T-helper 2 cell treated with Interferon-gamma antibody and Interleukin-4, amounts not matched to agents 5 μg/mL and 100 μg/mL, for 36 hours (primary cell): ENCODE measurements at regions not wholly inside any gene's neighbourhood (a gene's known extent, or its start where the extent isn't known, plus 50 kb on each side); places are given as distances from the start of the nearest gene placed in this dataset.

ENCODE experiments used
- DNase-seq: peaks from one replicate; pipeline ENCODE4 v3.0.0; 2021; ENCODE audit warnings: low spot score
- H3K27ac Mint-ChIP-seq: one replicate; pipeline ENCODE4 v1.8.0; 2021; ENCODE audit warnings: mild to moderate bottlenecking, mixed read lengths
- H3K27me3 Mint-ChIP-seq: one replicate; pipeline ENCODE4 v1.8.0; 2021; ENCODE audit warnings: low read depth, mixed read lengths
- H3K36me3 Mint-ChIP-seq: one replicate; pipeline ENCODE4 v1.8.0; 2021; ENCODE audit warnings: low read depth, mixed read lengths
- H3K4me1 Mint-ChIP-seq: one replicate; pipeline ENCODE4 v1.8.0; 2021; ENCODE audit warnings: low read depth, mixed read lengths
- H3K4me3 Mint-ChIP-seq: one replicate; pipeline ENCODE4 v1.8.0; 2022; ENCODE audit warnings: mild to moderate bottlenecking, moderate library complexity, mixed read lengths
- H3K9me3 Mint-ChIP-seq: one replicate; pipeline ENCODE4 v1.8.0; 2021; ENCODE audit warnings: mixed read lengths

GRCh38 chr3:164612751-164613150 is 465.5 kb downstream of the SI start:
- H3K4me1 Mint-ChIP-seq, result no peaks in the 10 kb centered on the region
- no peaks in the 10 kb centered on the region for H3K27me3 Mint-ChIP-seq
- DNase-seq, result no peak
- peaks cover 9% of the 10 kb centered on the region for H3K9me3 Mint-ChIP-seq
- H3K4me3 Mint-ChIP-seq, result no peak overlapping the region
- H3K27ac Mint-ChIP-seq, result no peak overlapping the region
- H3K36me3 Mint-ChIP-seq, result no peaks in the 10 kb centered on the region

- Mint-ChIP-seq H3K27ac (no peak overlapping the region), H3K4me1 (no peaks in the 10 kb centered on the region), H3K27me3 (no peaks in the 10 kb centered on the region), H3K36me3 (no peaks in the 10 kb centered on the region), H3K4me3 (no peak overlapping the region), H3K9me3 (peaks cover 17% of the 10 kb centered on the region)
- no peak for DNase-seq
Measured at GRCh38 chr3:164608554-164609276, 469.6 kb downstream of the SI start.

GRCh38 chr3:164604687-164605086 is 473.6 kb downstream of the SI start:
- Mint-ChIP-seq H3K9me3 (peaks cover 16% of the 10 kb centered on the region), H3K4me1 (no peaks in the 10 kb centered on the region), H3K27ac (no peak overlapping the region), H3K27me3 (no peaks in the 10 kb centered on the region), H3K36me3 (no peaks in the 10 kb centered on the region), H3K4me3 (no peak overlapping the region)
- DNase-seq, result no peak

- Mint-ChIP-seq H3K4me3 (no peak overlapping the region), H3K27me3 (no peaks in the 10 kb centered on the region)
Measured at GRCh38 chr3:164577667-164578210, 500.6 kb downstream of the SI start.

GRCh38 chr3:164572436-164572835 is 505.9 kb downstream of the SI start:
- Mint-ChIP-seq H3K36me3 (no peaks in the 10 kb centered on the region), H3K4me3 (no peak overlapping the region), H3K27ac (no peak overlapping the region), H3K4me1 (no peaks in the 10 kb centered on the region), H3K27me3 (no peaks in the 10 kb centered on the region), H3K9me3 (peaks cover 21% of the 10 kb centered on the region)
- DNase-seq, result no peak

More at GRCh38 chr3:164577667-164578210, 500.6 kb downstream of the SI start:
- DNase-seq, result no peak
- Mint-ChIP-seq H3K36me3 (no peaks in the 10 kb centered on the region), H3K4me1 (no peaks in the 10 kb centered on the region), H3K27ac (no peak overlapping the region), H3K9me3 (peaks cover 23% of the 10 kb centered on the region)

GRCh38 chr3:164550857-164551256 is 527.4 kb downstream of the SI start:
- DNase-seq, result no peak
- no peaks in the 10 kb centered on the region for H3K4me1 Mint-ChIP-seq
- peaks cover 28% of the 10 kb centered on the region for H3K9me3 Mint-ChIP-seq

GRCh38 chr3:164539215-164539614 is 539.1 kb downstream of the SI start:
- no peaks in the 10 kb centered on the region for H3K4me1 Mint-ChIP-seq
- H3K4me3 Mint-ChIP-seq, result no peak overlapping the region
- H3K36me3 Mint-ChIP-seq, result no peaks in the 10 kb centered on the region
- no peak for DNase-seq
- H3K9me3 Mint-ChIP-seq, result peaks cover 19% of the 10 kb centered on the region
- no peak overlapping the region for H3K27ac Mint-ChIP-seq
- H3K27me3 Mint-ChIP-seq, result no peaks in the 10 kb centered on the region

More at GRCh38 chr3:164550857-164551256, 527.4 kb downstream of the SI start:
- Mint-ChIP-seq H3K27ac (no peak overlapping the region), H3K27me3 (no peaks in the 10 kb centered on the region), H3K4me3 (no peak overlapping the region), H3K36me3 (no peaks in the 10 kb centered on the region)

GRCh38 chr3:164537485-164537884 is 540.8 kb downstream of the SI start:
- H3K9me3 Mint-ChIP-seq, result peaks cover 19% of the 10 kb centered on the region

GRCh38 chr3:164533275-164533674 is 545.0 kb downstream of the SI start:
- no peak overlapping the region for H3K4me3 Mint-ChIP-seq
- H3K27me3 Mint-ChIP-seq, result no peaks in the 10 kb centered on the region
- H3K27ac Mint-ChIP-seq, result no peak overlapping the region
- no peaks in the 10 kb centered on the region for H3K36me3 Mint-ChIP-seq
- peaks cover 12% of the 10 kb centered on the region for H3K9me3 Mint-ChIP-seq
- no peaks in the 10 kb centered on the region for H3K4me1 Mint-ChIP-seq
- DNase-seq, result no peak

More at GRCh38 chr3:164537485-164537884, 540.8 kb downstream of the SI start:
- H3K27ac Mint-ChIP-seq, result no peak overlapping the region
- H3K36me3 Mint-ChIP-seq, result no peaks in the 10 kb centered on the region
- no peaks in the 10 kb centered on the region for H3K4me1 Mint-ChIP-seq
- no peaks in the 10 kb centered on the region for H3K27me3 Mint-ChIP-seq
- H3K4me3 Mint-ChIP-seq, result no peak overlapping the region
- no peak for DNase-seq

- Mint-ChIP-seq H3K9me3 (peaks cover 36% of the 10 kb centered on the region), H3K36me3 (no peaks in the 10 kb centered on the region), H3K4me3 (no peak overlapping the region), H3K4me1 (no peaks in the 10 kb centered on the region), H3K27me3 (no peaks in the 10 kb centered on the region), H3K27ac (no peak overlapping the region)
- no peak for DNase-seq
Measured at GRCh38 chr3:164526250-164526649, 552.0 kb downstream of the SI start.

GRCh38 chr3:164524201-164524600 is 554.1 kb downstream of the SI start:
- Mint-ChIP-seq H3K27me3 (no peaks in the 10 kb centered on the region), H3K4me1 (no peaks in the 10 kb centered on the region), H3K36me3 (no peaks in the 10 kb centered on the region), H3K27ac (no peak overlapping the region), H3K4me3 (no peak overlapping the region), H3K9me3 (peaks cover 30% of the 10 kb centered on the region)
- no peak for DNase-seq

- no peaks in the 10 kb centered on the region for H3K4me1 Mint-ChIP-seq
- no peak overlapping the region for H3K27ac Mint-ChIP-seq
- H3K4me3 Mint-ChIP-seq, result no peak overlapping the region
- peaks cover 40% of the 10 kb centered on the region for H3K9me3 Mint-ChIP-seq
- no peaks in the 10 kb centered on the region for H3K36me3 Mint-ChIP-seq
- DNase-seq, result no peak
- no peaks in the 10 kb centered on the region for H3K27me3 Mint-ChIP-seq
Measured at GRCh38 chr3:164522073-164522763, 556.1 kb downstream of the SI start.

- Mint-ChIP-seq H3K27me3 (no peaks in the 10 kb centered on the region), H3K9me3 (peaks cover 46% of the 10 kb centered on the region), H3K4me1 (no peaks in the 10 kb centered on the region), H3K4me3 (no peak overlapping the region), H3K36me3 (no peaks in the 10 kb centered on the region), H3K27ac (no peak overlapping the region)
- DNase-seq, result no peak
Measured at GRCh38 chr3:164521644-164522043, 556.7 kb downstream of the SI start.

GRCh38 chr3:164521139-164521538 is 557.2 kb downstream of the SI start:
- H3K27ac Mint-ChIP-seq, result no peak overlapping the region
- H3K4me1 Mint-ChIP-seq, result no peaks in the 10 kb centered on the region
- H3K36me3 Mint-ChIP-seq, result no peaks in the 10 kb centered on the region
- peaks cover 50% of the 10 kb centered on the region for H3K9me3 Mint-ChIP-seq
- DNase-seq, result no peak
- H3K27me3 Mint-ChIP-seq, result no peaks in the 10 kb centered on the region
- H3K4me3 Mint-ChIP-seq, result no peak overlapping the region
